ENCODE measurements at regions not wholly inside any gene's neighbourhood (a gene's known extent, or its start where the extent isn't known, plus 50 kb on each side); places are given as distances from the start of the nearest gene placed in this dataset.

DNA sequence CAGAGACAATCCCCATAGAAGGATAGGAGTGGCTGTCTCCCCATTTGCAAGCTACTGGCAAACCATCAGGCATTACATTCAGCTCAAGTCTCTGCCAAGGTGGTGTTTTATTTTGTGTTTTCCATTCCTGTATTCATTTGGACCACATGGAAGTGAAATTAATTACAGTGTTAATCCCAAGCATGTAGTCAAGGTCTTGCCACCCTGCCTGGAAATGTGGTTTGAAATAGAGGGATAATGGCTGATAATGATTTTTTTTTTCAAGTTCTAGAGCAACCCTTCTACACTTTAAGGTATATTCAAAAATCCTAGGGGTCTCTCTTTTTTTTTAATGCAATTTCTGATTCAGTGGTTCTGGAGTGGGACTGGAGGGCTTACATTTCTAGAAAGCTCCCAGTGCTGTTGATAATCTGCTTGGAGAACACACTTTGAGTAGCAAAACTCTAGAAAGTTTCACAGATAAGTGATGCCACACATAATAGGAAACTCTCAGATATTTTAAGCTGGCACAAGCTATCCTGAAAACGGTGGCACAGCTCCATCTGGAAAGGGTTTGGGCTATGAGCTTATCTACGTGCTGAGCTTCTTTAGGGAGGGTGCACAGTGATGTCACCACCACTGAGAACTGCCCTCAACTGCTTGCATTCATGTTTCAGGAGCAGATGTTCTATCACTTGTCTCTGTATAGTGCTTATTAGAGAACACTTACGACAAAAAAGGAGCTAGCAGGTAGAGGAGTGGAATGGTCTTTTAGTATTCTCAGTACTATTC lies 140.1 kb upstream of the IL12A start:
- TF ChIP-seq, protein P1, sequence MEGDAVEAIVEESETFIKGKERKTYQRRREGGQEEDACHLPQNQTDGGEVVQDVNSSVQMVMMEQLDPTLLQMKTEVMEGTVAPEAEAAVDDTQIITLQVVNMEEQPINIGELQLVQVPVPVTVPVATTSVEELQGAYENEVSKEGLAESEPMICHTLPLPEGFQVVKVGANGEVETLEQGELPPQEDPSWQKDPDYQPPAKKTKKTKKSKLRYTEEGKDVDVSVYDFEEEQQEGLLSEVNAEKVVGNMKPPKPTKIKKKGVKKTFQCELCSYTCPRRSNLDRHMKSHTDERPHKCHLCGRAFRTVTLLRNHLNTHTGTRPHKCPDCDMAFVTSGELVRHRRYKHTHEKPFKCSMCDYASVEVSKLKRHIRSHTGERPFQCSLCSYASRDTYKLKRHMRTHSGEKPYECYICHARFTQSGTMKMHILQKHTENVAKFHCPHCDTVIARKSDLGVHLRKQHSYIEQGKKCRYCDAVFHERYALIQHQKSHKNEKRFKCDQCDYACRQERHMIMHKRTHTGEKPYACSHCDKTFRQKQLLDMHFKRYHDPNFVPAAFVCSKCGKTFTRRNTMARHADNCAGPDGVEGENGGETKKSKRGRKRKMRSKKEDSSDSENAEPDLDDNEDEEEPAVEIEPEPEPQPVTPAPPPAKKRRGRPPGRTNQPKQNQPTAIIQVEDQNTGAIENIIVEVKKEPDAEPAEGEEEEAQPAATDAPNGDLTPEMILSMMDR (IDR thresholded peaks at IDR 0.05) = no peak
- TF ChIP-seq POLR2A (IDR thresholded peaks at IDR 0.05) (no peak), EP300 (IDR thresholded peaks at IDR 0.05; ENCODE audit: low read depth) (no peak), POLR2AphosphoS5 (IDR thresholded peaks at IDR 0.05) (no peak)
